ENCODE measurements at regions not wholly inside any gene's neighbourhood (a gene's known extent, or its start where the extent isn't known, plus 50 kb on each side); places are given as distances from the start of the nearest gene placed in this dataset.

DNA sequence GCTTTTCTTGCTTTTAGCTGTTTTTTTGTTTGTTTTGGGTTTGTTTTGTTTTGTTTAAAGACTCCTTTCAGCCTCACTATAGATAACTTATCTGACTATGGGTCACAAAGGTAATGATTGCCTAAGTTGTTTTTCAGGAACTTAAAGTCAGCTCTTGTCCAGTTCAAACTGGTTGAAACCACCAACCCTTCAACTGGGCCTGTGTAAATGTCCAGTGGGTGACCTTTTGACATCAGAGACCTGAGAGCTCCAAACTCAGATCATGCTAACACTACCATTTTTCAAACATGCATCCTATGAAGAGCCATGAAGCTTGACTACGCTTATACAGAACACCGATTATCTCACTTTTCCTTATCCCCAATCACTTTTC, 144.6 kb upstream of the RMP24 start:
- TF ChIP-seq POLR2A (IDR thresholded peaks at IDR 0.05) = no peak
- TF ChIP-seq POLR2AphosphoS5 (IDR thresholded peaks at IDR 0.05) = no peak
- TF ChIP-seq, protein P1, sequence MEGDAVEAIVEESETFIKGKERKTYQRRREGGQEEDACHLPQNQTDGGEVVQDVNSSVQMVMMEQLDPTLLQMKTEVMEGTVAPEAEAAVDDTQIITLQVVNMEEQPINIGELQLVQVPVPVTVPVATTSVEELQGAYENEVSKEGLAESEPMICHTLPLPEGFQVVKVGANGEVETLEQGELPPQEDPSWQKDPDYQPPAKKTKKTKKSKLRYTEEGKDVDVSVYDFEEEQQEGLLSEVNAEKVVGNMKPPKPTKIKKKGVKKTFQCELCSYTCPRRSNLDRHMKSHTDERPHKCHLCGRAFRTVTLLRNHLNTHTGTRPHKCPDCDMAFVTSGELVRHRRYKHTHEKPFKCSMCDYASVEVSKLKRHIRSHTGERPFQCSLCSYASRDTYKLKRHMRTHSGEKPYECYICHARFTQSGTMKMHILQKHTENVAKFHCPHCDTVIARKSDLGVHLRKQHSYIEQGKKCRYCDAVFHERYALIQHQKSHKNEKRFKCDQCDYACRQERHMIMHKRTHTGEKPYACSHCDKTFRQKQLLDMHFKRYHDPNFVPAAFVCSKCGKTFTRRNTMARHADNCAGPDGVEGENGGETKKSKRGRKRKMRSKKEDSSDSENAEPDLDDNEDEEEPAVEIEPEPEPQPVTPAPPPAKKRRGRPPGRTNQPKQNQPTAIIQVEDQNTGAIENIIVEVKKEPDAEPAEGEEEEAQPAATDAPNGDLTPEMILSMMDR (IDR thresholded peaks at IDR 0.05) = no peak
- no peak for TF ChIP-seq EP300 (IDR thresholded peaks at IDR 0.05)
- WGBS, 5 donors = 94 to 100% (median 96%) methylated on average over 2 of the region's 2 CpGs

DNA sequence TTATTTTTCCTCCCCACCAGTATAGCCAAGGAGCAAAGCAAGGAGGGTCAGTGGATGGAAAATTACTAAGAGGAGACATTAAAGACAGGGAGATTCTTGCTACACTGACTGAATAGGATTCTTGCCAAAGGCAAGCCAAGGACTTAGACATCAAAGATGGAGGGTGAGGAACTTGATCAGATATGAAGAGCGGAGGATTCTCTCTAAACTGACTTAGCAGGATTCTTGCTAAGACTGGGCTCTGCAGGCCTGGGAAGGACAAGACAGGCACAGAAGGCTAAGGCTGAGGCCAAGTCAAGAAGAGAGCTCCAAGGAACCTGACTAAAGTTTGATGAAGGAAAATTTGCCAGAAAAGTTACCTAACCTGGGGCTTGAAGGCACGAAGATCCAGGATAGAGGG, 143.9 kb upstream of the RMP24 start:
- Histone ChIP-seq H3K36me3 (no peaks in the 10 kb centered on the region), H3K27ac (no peak overlapping the region)
- WGBS, 5 donors = 84 to 97% (median 92%) methylated on average over 2 of the region's 2 CpGs

More for the DNA sequence above, 144.6 kb upstream of the RMP24 start:
- H3K36me3 ChIP-seq = no peaks in the 10 kb centered on the region
- no peak overlapping the region for H3K4me3 ChIP-seq
- no peak overlapping the region for H3K27ac ChIP-seq
- DNase-seq = no peak
- peaks cover 3 to 26% (median 25%) of the 10 kb centered on the region in 4 donors for H3K9me3 ChIP-seq
- no peaks in the 10 kb centered on the region for H3K4me1 ChIP-seq
- H3K27me3 ChIP-seq = no peaks in the 10 kb centered on the region
- intact Hi-C loops (cut with DNase I; ENCODE audit: low total_unique reads) = no loop called here

DNA sequence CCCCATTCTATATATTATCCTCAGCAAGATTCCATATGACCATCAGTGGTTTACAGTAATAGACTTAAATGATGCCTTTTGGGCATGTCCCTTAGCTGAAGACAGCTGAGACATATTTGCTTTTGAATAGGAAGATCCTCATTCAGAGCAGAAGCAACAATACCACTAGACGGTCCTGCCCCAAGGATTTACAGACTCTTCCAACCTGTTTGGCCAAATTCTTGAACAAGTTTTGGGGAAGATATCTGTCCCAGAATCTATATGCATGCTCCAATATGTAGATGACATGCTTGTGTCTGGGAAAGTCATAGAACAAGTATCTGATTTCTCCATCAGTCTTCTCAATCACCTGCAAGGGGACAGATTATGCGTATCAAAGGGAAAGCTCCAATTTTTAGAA, 137.1 kb upstream of the RMP24 start:
- H3K9me3 ChIP-seq = peaks cover 3 to 29% (median 17%) of the 10 kb centered on the region in 4 donors
- WGBS, 5 donors = 84 to 91% (median 87%) methylated on average over 2 of the region's 2 CpGs
- intact Hi-C loops (cut with DNase I; ENCODE audit: low total_unique reads) = no loop called here
- no peak overlapping the region for H3K4me3 ChIP-seq
- no peak overlapping the region for H3K27ac ChIP-seq
- no peaks in the 10 kb centered on the region for H3K36me3 ChIP-seq
- no peaks in the 10 kb centered on the region for H3K27me3 ChIP-seq
- no peak for TF ChIP-seq POLR2A (IDR thresholded peaks at IDR 0.05)
- TF ChIP-seq POLR2AphosphoS5 (IDR thresholded peaks at IDR 0.05) = no peak
- TF ChIP-seq EP300 (IDR thresholded peaks at IDR 0.05) = no peak
- TF ChIP-seq, protein P1 (IDR thresholded peaks at IDR 0.05) = no peak
- no peaks in the 10 kb centered on the region for H3K4me1 ChIP-seq
- DNase-seq = no peak

More for the DNA sequence above, 143.9 kb upstream of the RMP24 start:
- H3K4me1 ChIP-seq = no peaks in the 10 kb centered on the region
- intact Hi-C loops (cut with DNase I; ENCODE audit: low total_unique reads) = no loop called here
- H3K9me3 ChIP-seq = peaks cover 3 to 31% (median 28%) of the 10 kb centered on the region in 4 donors
- H3K27me3 ChIP-seq = no peaks in the 10 kb centered on the region
- TF ChIP-seq POLR2AphosphoS5 (IDR thresholded peaks at IDR 0.05) = no peak
- no peak overlapping the region for H3K4me3 ChIP-seq
- no peak for DNase-seq

DNA sequence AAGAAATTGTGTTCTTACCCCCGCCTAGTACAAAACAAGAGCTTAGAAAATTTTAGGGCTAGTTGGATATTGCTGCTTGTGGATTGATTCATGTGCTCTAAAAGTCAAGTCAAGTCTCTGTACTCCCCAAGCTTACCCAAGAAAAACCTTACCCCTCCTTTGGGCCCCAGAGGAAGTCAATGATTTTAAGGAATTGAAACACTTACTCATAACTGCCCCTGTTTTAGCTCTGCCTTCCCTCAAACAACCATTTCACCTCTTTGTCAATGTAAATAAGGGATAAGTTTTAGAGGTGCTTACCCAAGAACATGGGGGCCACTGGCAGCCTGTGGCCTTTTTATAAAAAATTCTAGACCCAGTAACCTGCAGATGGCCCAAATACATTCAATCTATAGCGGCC, 136.6 kb upstream of the RMP24 start:
- DNase-seq = no peak
- intact Hi-C loops (cut with DNase I; ENCODE audit: low total_unique reads) = no loop called here
- 72 to 95% (median 92%) methylated on average over 2 of the region's 2 CpGs for WGBS, 5 donors
- Histone ChIP-seq H3K27ac (no peak overlapping the region), H3K9me3 (peaks cover 3 to 26% (median 17%) of the 10 kb centered on the region in 4 donors), H3K27me3 (no peaks in the 10 kb centered on the region), H3K4me1 (no peaks in the 10 kb centered on the region), H3K4me3 (no peak overlapping the region), H3K36me3 (no peaks in the 10 kb centered on the region)
- TF ChIP-seq POLR2AphosphoS5 (IDR thresholded peaks at IDR 0.05) (no peak), EP300 (IDR thresholded peaks at IDR 0.05) (no peak), POLR2A (IDR thresholded peaks at IDR 0.05) (no peak)
- TF ChIP-seq, protein P1 (IDR thresholded peaks at IDR 0.05) = no peak

DNA sequence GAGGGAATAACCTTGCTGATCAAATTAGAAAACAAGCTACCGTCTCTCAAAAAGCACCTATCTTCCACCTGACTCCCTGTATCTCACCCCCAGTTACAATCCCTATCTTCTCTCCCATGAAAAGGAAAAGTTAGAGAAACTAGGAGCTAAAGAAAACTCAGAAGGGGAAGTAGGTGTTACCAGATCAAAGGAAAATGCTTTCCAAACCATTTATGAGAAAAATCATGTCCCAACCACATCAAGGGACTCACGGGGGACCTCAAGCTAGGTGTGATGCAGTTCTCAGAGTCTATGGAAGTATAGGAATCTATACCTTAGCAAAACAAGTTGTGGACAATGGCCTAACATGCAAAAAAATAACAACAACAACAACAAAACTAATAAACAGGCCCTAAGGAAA, 135.5 kb upstream of the RMP24 start:
- no peak for DNase-seq
- H3K9me3 ChIP-seq = peaks cover 3 to 15% (median 13%) of the 10 kb centered on the region in 4 donors
- no peaks in the 10 kb centered on the region for H3K27me3 ChIP-seq
- no peak overlapping the region for H3K27ac ChIP-seq
- intact Hi-C loops (cut with DNase I; ENCODE audit: low total_unique reads) = no loop called here
- H3K4me3 ChIP-seq = no peak overlapping the region
- WGBS, 5 donors = 66 to 85% (median 72%) methylated on average over 2 of the region's 2 CpGs
- H3K4me1 ChIP-seq = no peaks in the 10 kb centered on the region
- H3K36me3 ChIP-seq = no peaks in the 10 kb centered on the region
- TF ChIP-seq, protein P1 (IDR thresholded peaks at IDR 0.05) = no peak
- TF ChIP-seq POLR2AphosphoS5 (IDR thresholded peaks at IDR 0.05) = no peak
- TF ChIP-seq EP300 (IDR thresholded peaks at IDR 0.05) = no peak
- no peak for TF ChIP-seq POLR2A (IDR thresholded peaks at IDR 0.05)
